ENCODE measurements at regions not wholly inside any gene's neighbourhood (a gene's known extent, or its start where the extent isn't known, plus 50 kb on each side); places are given as distances from the start of the nearest gene placed in this dataset.

DNA sequence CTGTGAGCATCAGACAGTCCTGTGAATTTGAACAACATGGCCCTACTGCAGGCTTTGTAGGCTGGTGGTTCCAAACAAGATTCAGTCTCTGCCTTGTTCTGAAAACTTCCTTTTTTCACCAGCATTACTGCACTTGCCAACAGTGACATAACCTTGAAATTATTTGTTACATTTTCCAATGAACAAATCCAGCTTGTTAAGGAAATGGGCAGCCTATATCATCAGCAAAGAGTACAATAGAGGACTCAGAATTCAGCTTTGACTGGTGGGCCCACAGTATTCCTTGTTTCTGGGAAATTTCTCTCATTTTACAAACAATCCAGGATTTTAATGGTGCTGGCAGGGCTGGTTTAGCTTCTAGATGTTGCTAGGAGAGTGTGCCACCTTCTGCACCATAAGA lies 703.7 kb upstream of the FZD8 start:
- no peak for TF ChIP-seq EZH2 (IDR thresholded peaks at IDR 0.05; ENCODE audit: borderline replicate concordance, insufficient read depth, low read depth, low read length, poor library complexity, severe bottlenecking)
- TF ChIP-seq, protein P1, sequence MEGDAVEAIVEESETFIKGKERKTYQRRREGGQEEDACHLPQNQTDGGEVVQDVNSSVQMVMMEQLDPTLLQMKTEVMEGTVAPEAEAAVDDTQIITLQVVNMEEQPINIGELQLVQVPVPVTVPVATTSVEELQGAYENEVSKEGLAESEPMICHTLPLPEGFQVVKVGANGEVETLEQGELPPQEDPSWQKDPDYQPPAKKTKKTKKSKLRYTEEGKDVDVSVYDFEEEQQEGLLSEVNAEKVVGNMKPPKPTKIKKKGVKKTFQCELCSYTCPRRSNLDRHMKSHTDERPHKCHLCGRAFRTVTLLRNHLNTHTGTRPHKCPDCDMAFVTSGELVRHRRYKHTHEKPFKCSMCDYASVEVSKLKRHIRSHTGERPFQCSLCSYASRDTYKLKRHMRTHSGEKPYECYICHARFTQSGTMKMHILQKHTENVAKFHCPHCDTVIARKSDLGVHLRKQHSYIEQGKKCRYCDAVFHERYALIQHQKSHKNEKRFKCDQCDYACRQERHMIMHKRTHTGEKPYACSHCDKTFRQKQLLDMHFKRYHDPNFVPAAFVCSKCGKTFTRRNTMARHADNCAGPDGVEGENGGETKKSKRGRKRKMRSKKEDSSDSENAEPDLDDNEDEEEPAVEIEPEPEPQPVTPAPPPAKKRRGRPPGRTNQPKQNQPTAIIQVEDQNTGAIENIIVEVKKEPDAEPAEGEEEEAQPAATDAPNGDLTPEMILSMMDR (IDR thresholded peaks at IDR 0.05): no peak

Data from B cell (primary cell).